ENCODE measurements at regions not wholly inside any gene's neighbourhood (a gene's known extent, or its start where the extent isn't known, plus 50 kb on each side); places are given as distances from the start of the nearest gene placed in this dataset.
A peak's percentile ranks its signal among the peaks of the same experiment; 100 is the strongest.

DNA sequence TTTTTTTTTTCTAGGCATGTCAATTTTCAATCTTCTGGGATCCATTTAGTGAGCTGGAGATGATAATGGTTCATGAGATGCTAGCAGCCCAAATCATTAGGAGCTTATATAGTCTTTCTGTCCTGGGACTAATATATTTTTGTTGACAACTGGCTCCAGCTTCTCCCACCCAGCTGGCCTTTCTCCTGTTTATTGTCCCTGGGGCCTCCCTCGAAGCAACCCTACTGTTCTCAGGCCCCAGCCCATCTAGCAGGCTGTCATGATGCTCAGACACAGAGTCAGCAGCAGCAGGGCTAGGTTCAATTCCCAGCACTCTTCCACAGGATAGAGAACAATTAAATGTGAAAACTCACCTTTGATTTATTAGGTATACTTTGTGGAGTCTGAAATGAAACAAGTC lies 127.6 kb upstream of the MID1 start:
- TF ChIP-seq, protein P1, sequence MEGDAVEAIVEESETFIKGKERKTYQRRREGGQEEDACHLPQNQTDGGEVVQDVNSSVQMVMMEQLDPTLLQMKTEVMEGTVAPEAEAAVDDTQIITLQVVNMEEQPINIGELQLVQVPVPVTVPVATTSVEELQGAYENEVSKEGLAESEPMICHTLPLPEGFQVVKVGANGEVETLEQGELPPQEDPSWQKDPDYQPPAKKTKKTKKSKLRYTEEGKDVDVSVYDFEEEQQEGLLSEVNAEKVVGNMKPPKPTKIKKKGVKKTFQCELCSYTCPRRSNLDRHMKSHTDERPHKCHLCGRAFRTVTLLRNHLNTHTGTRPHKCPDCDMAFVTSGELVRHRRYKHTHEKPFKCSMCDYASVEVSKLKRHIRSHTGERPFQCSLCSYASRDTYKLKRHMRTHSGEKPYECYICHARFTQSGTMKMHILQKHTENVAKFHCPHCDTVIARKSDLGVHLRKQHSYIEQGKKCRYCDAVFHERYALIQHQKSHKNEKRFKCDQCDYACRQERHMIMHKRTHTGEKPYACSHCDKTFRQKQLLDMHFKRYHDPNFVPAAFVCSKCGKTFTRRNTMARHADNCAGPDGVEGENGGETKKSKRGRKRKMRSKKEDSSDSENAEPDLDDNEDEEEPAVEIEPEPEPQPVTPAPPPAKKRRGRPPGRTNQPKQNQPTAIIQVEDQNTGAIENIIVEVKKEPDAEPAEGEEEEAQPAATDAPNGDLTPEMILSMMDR (IDR thresholded peaks at IDR 0.05): no peak
- Histone ChIP-seq H3K27ac (no peak overlapping the region), H3K4me3 (no peak overlapping the region)
- no peak for DNase-seq (ENCODE audit: low spot score)

DNA sequence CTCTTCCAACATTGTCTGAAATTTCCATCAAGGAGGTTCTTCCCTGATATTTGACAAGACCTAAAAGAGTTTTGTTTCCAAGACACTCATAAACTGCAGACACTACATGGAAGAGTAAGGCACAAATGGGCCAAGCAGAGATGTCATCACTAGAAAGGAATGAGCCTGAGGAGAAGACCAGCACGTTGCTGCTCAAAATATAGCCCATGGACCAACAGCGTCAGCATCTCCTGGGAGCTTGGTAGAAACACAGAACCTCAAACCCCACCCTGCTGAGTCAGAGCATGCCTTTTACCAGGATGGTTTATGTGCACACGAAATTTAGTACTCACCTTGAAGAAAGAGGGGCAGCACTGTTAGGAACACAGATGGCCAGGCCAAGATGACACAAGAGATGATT lies 128.7 kb upstream of the MID1 start:
- no peak overlapping the region for H3K4me3 ChIP-seq
- TF ChIP-seq, protein P1 (IDR thresholded peaks at IDR 0.05): no peak
- no peak for DNase-seq (ENCODE audit: low spot score)
- no peak overlapping the region for H3K27ac ChIP-seq

DNA sequence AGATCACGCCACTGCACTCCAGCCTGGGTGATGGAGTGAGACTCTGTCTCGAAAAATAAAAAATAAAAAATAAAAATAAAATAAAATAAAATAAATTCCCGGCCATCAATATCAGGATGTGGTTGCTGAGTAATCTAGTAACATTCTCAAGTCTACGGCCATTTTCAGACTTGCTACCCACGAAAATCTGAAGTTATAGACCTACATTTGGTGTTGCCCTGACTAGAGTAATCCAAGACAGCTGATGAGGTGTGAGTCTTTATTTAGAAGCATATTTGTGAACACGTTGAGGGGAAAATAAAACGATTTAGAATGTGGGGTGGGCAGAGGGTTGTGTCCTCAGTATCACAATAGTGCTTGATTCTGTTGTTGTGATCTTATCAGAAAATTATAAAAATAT lies 130.2 kb upstream of the MID1 start:
- H3K4me3 ChIP-seq: no peak overlapping the region
- DNase-seq (ENCODE audit: low spot score): no peak

DNA sequence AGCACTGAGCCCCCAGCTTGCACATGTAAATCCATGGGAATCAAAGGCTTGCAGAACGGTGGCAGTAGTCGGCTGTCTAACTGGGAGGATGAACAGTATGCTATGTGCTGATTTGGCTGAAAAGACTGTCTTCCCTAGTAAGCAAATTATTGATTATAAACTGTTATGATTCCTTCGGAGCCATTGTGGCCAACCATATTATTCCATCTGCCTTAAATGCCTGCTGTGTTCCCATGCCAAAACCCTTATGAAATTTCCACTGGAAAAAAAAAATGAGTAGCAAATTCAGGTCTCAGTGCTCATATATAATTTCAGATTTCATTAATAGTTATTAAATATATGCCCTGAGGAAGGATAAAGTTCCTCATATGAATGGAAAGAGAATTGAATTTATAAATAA lies 132.7 kb upstream of the MID1 start:
- TF ChIP-seq, protein P1 (IDR thresholded peaks at IDR 0.05): no peak
- DNase-seq (ENCODE audit: low spot score): no peak
- no peak overlapping the region for H3K4me3 ChIP-seq
- H3K27ac ChIP-seq: no peak overlapping the region

More for the DNA sequence above, 130.2 kb upstream of the MID1 start:
- no peak overlapping the region for H3K27ac ChIP-seq
- TF ChIP-seq, protein P1 (IDR thresholded peaks at IDR 0.05): no peak

DNA sequence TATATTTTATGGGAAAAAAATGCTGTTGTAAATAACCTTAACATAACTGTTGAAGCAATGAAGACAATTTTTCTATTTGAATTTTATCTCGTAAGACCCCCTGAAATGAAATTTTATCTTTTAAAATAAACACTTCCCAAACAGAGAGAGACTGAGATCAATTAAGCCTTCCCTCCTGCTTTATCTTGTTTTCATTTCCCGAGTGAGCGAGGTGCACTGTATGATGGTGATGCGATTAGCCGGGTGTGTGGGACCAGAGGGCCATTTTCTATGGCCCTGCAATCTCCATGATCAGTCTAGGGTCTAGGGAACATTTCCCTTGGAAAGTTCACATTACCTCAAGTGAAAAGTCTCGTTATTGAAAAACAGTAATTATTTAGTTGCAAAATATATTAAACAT lies 134.1 kb upstream of the MID1 start:
- Histone ChIP-seq H3K4me3 (no peak overlapping the region), H3K27ac (no peak overlapping the region)
- TF ChIP-seq, protein P1 (IDR thresholded peaks at IDR 0.05): no peak
- DNase-seq (ENCODE audit: low spot score): no peak

DNA sequence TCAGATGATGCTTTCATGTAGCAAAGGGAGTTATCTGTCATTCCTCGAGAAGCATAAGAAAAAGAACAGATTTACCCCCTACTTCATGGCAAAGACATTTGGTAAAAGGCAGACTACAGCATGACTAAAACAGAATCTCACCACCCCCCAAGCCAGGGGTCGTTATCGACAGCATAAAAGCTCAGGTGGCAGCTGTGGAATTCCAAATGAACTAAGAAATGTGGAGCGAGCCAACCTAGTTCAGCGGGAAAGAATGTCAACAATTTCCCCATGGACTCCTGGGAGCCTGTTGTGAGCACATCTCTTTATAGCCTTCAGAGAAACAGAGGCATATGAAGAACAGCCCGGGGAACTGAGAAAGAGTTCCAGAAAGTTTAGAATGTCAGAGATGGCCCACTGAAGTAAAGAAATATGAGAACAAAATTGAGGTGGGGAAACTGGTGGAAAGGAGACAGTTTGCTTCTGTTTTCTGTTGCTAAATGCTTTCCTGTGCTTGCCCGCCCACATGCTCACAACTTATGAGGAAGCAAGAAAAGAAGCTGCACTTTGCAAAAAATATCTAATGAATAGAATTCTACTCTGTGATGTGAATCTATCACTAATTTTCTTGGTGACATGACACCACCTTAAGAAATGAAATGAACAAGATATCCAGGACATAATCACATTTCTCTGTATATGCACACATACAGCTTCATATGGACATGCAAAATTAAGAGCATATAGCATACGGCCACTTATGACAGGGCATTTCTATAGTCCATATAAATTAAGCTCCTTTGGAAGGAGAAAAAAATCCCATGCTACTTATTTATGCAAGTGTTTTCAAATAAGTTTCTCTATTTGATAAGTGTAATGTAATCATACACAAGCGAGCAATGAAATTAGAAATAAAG lies 135.3 kb upstream of the MID1 start:
- peak overlapping the region in 1 of 2 donors; percentile 18 for H3K27ac ChIP-seq
- H3K4me3 ChIP-seq: no peak overlapping the region
- TF ChIP-seq, protein P1 (IDR thresholded peaks at IDR 0.05): no peak
- no peak for DNase-seq (ENCODE audit: low spot score)

DNA sequence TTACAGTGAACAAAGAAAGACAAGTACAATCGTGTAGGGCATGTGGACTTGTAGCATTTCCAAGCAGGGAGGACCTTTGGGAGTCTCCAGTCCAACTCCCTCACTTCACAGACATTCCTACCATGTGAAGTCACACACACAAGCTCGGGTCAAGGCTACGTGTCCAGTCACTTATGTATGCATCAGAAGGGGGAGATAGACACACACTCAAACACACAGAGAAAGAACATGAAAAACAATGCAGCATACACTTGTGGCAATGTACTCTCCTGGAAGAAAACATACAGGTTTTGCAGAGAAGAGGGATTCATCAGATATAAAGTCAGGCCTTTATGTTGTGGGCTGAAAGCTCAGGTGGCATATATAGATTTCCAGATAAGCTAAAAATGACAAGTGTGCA lies 136.1 kb upstream of the MID1 start:
- TF ChIP-seq, protein P1 (IDR thresholded peaks at IDR 0.05): no peak
- DNase-seq (ENCODE audit: low spot score): no peak
- no peak overlapping the region for H3K4me3 ChIP-seq
- H3K27ac ChIP-seq: peak overlapping the region in 1 of 2 donors; percentile 43
